CD4-positive, alpha-beta T cell (primary cell): ENCODE measurements at regions not wholly inside any gene's neighbourhood (a gene's known extent, or its start where the extent isn't known, plus 50 kb on each side); places are given as distances from the start of the nearest gene placed in this dataset.

ENCODE experiments used
- ATAC-seq: fragments of 200-7000 bp; cut with Tn5 transposase; one replicate; pipeline ENCODE4 v1.10.0; 2022; ENCODE audit warnings: mild to moderate bottlenecking; ENCODE audit not compliant: poor library complexity
- CTCF ChIA-PET: fragments of 350-600 bp; sonication (Branson Sonifier 250); formaldehyde crosslinking; loops from one replicate; lab custom pipeline; 2021; ENCODE audit warnings: antibody characterized with exemption, inconsistent platforms; lab: Charles Lee
- POLR2A ChIA-PET: fragments of 350-600 bp; sonication (Branson Sonifier 250); formaldehyde crosslinking; loops from one replicate; lab custom pipeline; 2021; ENCODE audit warnings: antibody characterized with exemption, inconsistent platforms; lab: Charles Lee
- DNase-seq, 14 experiments: peaks; one replicate each; pipeline ENCODE4 v3.0.0-alpha.2; 2013 to 2020; ENCODE audit warnings: mixed read lengths in 2 of 14
- H3K27ac ChIP-seq, 2 donors: one replicate each; pipeline versions ENCODE4 v1.5.1 to v1.7.0; 2013; ENCODE audit warnings: low read length in 2 of 2, low read depth in 1 of 2, mild to moderate bottlenecking in 1 of 2
- H3K27me3 ChIP-seq, 2 experiments: 1 replicate in 1 of 2; 2 replicates in 1 of 2; pipeline versions ENCODE4 v1.6.1 to v1.7.0; 2013; ENCODE audit warnings: low read length in 2 of 2, control low read depth in 1 of 2, mild to moderate bottlenecking in 1 of 2, moderate library complexity in 1 of 2; ENCODE audit not compliant: insufficient read depth in 2 of 2, control insufficient read depth in 1 of 2
- H3K36me3 ChIP-seq: one replicate; pipeline ENCODE4 v1.6.1; 2013; ENCODE audit warnings: low read length, control low read depth; ENCODE audit not compliant: insufficient read depth
- H3K4me1 ChIP-seq: one replicate; pipeline ENCODE4 v1.6.1; 2013; ENCODE audit warnings: low read length, control low read depth; ENCODE audit not compliant: insufficient read depth
- H3K4me3 ChIP-seq: one replicate; pipeline ENCODE4 v1.5.1; 2013; ENCODE audit warnings: mild to moderate bottlenecking, low read length, moderate library complexity
- H3K9me3 ChIP-seq, 2 experiments: 1 replicate in 1 of 2; 2 replicates in 1 of 2; pipeline versions ENCODE4 v1.6.1 to v1.7.0; 2013; ENCODE audit warnings: low read length in 2 of 2, mild to moderate bottlenecking in 2 of 2, control low read depth in 1 of 2, moderate library complexity in 1 of 2; ENCODE audit not compliant: control insufficient read depth in 1 of 2, insufficient read depth in 1 of 2
- H3K27ac Mint-ChIP-seq: one replicate; pipeline ENCODE4 v1.8.0; 2020; ENCODE audit warnings: mixed read lengths
- H3K27me3 Mint-ChIP-seq: one replicate; pipeline ENCODE4 v1.8.0; 2021; ENCODE audit warnings: mixed read lengths
- H3K36me3 Mint-ChIP-seq: one replicate; pipeline ENCODE4 v1.8.0; 2021; ENCODE audit warnings: low read depth, mixed read lengths
- H3K4me1 Mint-ChIP-seq: one replicate; pipeline ENCODE4 v1.8.0; 2021; ENCODE audit warnings: low read depth, mixed read lengths
- H3K4me3 Mint-ChIP-seq: one replicate; pipeline ENCODE4 v1.8.0; 2020; ENCODE audit warnings: mild to moderate bottlenecking, mixed read lengths
- H3K9me3 Mint-ChIP-seq: one replicate; pipeline ENCODE4 v1.8.0; 2020; ENCODE audit warnings: mixed read lengths
- intact Hi-C, 2 experiments: fragments of 100-400 bp; cut with DNase I in 1 of 2; cut with micrococcal nuclease in 1 of 2; formaldehyde crosslinking; loops; one replicate each; pipeline versions ENCODE4 v1.15.1 to v1.9.0; 2023 to 2025; cut with DNase I, micrococcal nuclease
- TF ChIP-seq, protein P1 (sequence below): fragments of 200-600 bp; IDR thresholded peaks from one replicate; pipeline ENCODE4 v1.8.0; 2022; ENCODE audit warnings: antibody characterized with exemption, mild to moderate bottlenecking

DNA sequence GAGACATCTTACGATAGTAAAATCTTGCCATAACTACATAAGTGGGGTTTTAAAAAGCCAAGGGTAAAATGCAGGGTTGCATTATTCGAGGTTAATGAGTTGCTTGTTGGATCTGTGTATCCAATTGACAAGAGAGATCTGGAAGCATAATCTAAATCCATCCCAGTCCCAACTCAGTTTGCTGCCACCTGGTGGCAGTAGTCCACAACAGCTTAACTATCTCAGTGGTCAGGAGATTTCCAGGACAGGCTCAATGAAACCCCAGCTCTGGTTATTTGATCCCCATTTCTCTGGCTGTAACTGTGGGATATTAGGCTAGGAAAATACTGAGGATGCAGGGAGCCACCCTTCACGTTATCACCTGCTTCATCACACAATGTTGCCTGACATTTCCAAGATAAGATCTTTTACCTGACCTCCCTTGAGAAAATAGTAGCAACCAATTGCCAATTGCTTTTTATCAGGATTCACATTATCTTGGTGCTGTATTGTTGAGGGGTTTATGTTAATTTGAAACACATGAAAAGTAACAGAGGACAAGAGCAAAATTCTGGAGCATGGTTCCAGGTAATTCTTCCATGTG, 88.2 kb upstream of the TNIP3 start:
- DNase-seq (peak; percentile 21 to 78 (median 44)), ATAC-seq (peak; percentile 27)
- intact Hi-C loops, result loop anchor here (1.0 to 10.0 kb wide), 6 partner anchors 60 to 1180 kb away; no protein-coding TSS in a partner anchor
- TF ChIP-seq, protein P1, sequence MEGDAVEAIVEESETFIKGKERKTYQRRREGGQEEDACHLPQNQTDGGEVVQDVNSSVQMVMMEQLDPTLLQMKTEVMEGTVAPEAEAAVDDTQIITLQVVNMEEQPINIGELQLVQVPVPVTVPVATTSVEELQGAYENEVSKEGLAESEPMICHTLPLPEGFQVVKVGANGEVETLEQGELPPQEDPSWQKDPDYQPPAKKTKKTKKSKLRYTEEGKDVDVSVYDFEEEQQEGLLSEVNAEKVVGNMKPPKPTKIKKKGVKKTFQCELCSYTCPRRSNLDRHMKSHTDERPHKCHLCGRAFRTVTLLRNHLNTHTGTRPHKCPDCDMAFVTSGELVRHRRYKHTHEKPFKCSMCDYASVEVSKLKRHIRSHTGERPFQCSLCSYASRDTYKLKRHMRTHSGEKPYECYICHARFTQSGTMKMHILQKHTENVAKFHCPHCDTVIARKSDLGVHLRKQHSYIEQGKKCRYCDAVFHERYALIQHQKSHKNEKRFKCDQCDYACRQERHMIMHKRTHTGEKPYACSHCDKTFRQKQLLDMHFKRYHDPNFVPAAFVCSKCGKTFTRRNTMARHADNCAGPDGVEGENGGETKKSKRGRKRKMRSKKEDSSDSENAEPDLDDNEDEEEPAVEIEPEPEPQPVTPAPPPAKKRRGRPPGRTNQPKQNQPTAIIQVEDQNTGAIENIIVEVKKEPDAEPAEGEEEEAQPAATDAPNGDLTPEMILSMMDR, result peak; percentile 76
- Histone ChIP-seq H3K4me3 (no peak overlapping the region), H3K27ac (no peak overlapping the region), H3K9me3 (no peaks in the 10 kb centered on the region), H3K4me1 (peaks cover 35% of the 10 kb centered on the region), H3K36me3 (no peaks in the 10 kb centered on the region), H3K27me3 (no peaks in the 10 kb centered on the region)
- Mint-ChIP-seq H3K4me1 (peaks cover 54% of the 10 kb centered on the region), H3K27me3 (no peaks in the 10 kb centered on the region), H3K27ac (no peak overlapping the region), H3K36me3 (no peaks in the 10 kb centered on the region), H3K4me3 (no peak overlapping the region), H3K9me3 (no peaks in the 10 kb centered on the region)
- POLR2A ChIA-PET, result interaction anchor here (1.1 to 1.8 kb wide), 3 partner anchors 60 to 62 kb away, joined by 3 to 7 read pairs (median 4); no protein-coding TSS in a partner anchor
- CTCF ChIA-PET, result interaction anchor here (0.6 to 2.2 kb wide), 5 partner anchors 12 to 333 kb away, joined by 3 to 16 read pairs (median 3); no protein-coding TSS in a partner anchor

DNA sequence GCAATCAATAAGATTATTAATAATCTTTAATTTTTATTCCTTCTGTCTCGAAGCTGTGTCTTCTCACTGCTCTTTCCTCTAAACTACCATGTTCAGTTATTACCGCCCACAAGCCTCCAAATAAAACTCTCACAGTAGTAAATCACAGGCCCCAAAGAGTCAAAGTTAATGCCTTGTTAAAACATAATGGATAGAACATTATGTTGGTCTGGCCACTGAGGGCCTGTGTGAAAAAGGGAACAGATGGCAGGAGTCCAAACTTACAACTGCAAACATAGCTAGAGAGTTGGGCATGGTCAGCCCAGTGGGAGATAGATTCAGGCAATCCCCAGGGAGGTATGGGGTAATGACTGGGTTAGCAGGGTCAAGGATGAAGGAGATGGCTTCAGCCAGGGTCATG, 84.6 kb upstream of the TNIP3 start:
- TF ChIP-seq, protein P1, result no peak
- no peak for ATAC-seq
- Mint-ChIP-seq H3K4me3 (no peak overlapping the region), H3K27ac (no peak overlapping the region), H3K36me3 (no peaks in the 10 kb centered on the region), H3K9me3 (no peaks in the 10 kb centered on the region), H3K27me3 (no peaks in the 10 kb centered on the region), H3K4me1 (peaks cover 33% of the 10 kb centered on the region)
- intact Hi-C loops, result no loop called here
- no peak for DNase-seq
- no peak overlapping the region for H3K4me3 ChIP-seq
- peaks cover 7% of the 10 kb centered on the region for H3K4me1 ChIP-seq
- H3K9me3 ChIP-seq, result no peaks in the 10 kb centered on the region
- CTCF ChIA-PET, result interaction anchor here (1.3 kb wide), 1 partner anchor 57 kb away, joined by 4 read pairs; no protein-coding TSS in a partner anchor
- H3K27ac ChIP-seq, result no peak overlapping the region
- H3K36me3 ChIP-seq, result no peaks in the 10 kb centered on the region
- POLR2A ChIA-PET, result interaction anchor here (0.6 kb wide), 1 partner anchor 97 kb away, joined by 3 read pairs; no protein-coding TSS in a partner anchor
- H3K27me3 ChIP-seq, result no peaks in the 10 kb centered on the region

DNA sequence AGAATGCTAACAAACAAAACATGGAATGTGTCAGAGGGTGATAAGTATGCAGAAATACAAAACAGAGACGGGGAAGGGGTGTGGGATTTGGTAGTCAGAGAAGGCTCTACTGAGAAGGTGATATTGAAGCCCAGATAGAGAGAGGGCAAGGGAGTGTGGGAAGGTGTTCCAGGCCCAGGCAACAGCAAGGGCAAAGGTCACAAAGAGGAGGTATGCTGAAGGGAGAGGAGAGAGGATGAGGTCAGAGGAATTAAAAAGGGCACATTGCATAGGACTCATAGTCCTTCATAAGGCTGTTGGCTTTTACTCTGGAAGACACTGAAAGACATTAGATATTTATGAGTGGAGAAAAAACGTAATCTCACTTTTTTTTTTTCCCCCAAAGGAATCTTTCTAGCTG, 82.6 kb upstream of the TNIP3 start:
- Mint-ChIP-seq H3K4me3 (no peak overlapping the region), H3K27me3 (no peaks in the 10 kb centered on the region), H3K27ac (no peak overlapping the region), H3K36me3 (no peaks in the 10 kb centered on the region), H3K4me1 (peaks cover 36% of the 10 kb centered on the region), H3K9me3 (no peaks in the 10 kb centered on the region)
- CTCF ChIA-PET, result no interaction called here
- ATAC-seq (no peak), DNase-seq (no peak)
- no peak overlapping the region for H3K27ac ChIP-seq
- no peaks in the 10 kb centered on the region for H3K9me3 ChIP-seq
- H3K36me3 ChIP-seq, result no peaks in the 10 kb centered on the region
- POLR2A ChIA-PET, result no interaction called here
- intact Hi-C loops, result no loop called here
- TF ChIP-seq, protein P1, result no peak
- H3K4me3 ChIP-seq, result no peak overlapping the region
- H3K27me3 ChIP-seq, result no peaks in the 10 kb centered on the region
- H3K4me1 ChIP-seq, result no peaks in the 10 kb centered on the region
